ENCODE measurements at regions not wholly inside any gene's neighbourhood (a gene's known extent, or its start where the extent isn't known, plus 50 kb on each side); places are given as distances from the start of the nearest gene placed in this dataset.

- POLR2A ChIA-PET = no interaction called here
- Histone ChIP-seq H3K27me3 (ENCODE audit: insufficient read depth, low read length, poor library complexity, severe bottlenecking) (no peaks in the 10 kb centered on the region), H3K27ac (ENCODE audit: low read depth, low read length) (no peak overlapping the region), H3K36me3 (ENCODE audit: insufficient read depth, low read length) (no peaks in the 10 kb centered on the region), H3K4me1 (ENCODE audit: insufficient read depth, low read length) (no peaks in the 10 kb centered on the region), H3K9me3 (ENCODE audit: low read length) (no peaks in the 10 kb centered on the region), H3K4me3 (ENCODE audit: low read length) (no peak overlapping the region)
- CTCF ChIA-PET = no interaction called here
- no peaks in the 10 kb centered on the region for H3K4me1 Mint-ChIP-seq
- no peaks in the 10 kb centered on the region for H3K36me3 Mint-ChIP-seq
- no peaks in the 10 kb centered on the region for H3K9me3 Mint-ChIP-seq
- H3K27ac Mint-ChIP-seq = no peak overlapping the region
- H3K27me3 Mint-ChIP-seq = peaks cover 0 to 4% of the 10 kb centered on the region in 2 donors
- DNase-seq = no peak
- H3K4me3 Mint-ChIP-seq = no peak overlapping the region
Observed at GRCh38 chr2:16105669-16106281, 165.4 kb downstream of the MYCN start.

GRCh38 chr2:16104949-16105668 is 164.8 kb downstream of the MYCN start:
- H3K27me3 Mint-ChIP-seq = peaks cover 0 to 4% of the 10 kb centered on the region in 2 donors
- Histone ChIP-seq H3K9me3 (ENCODE audit: low read length) (no peaks in the 10 kb centered on the region), H3K4me1 (ENCODE audit: insufficient read depth, low read length) (no peaks in the 10 kb centered on the region), H3K27ac (ENCODE audit: low read depth, low read length) (no peak overlapping the region), H3K4me3 (ENCODE audit: low read length) (no peak overlapping the region), H3K36me3 (ENCODE audit: insufficient read depth, low read length) (no peaks in the 10 kb centered on the region), H3K27me3 (ENCODE audit: insufficient read depth, low read length, poor library complexity, severe bottlenecking) (no peaks in the 10 kb centered on the region)
- ChIA-PET POLR2A (no interaction called here), CTCF (no interaction called here)
- no peak overlapping the region for H3K27ac Mint-ChIP-seq
- no peaks in the 10 kb centered on the region for H3K9me3 Mint-ChIP-seq
- no peak overlapping the region for H3K4me3 Mint-ChIP-seq
- H3K4me1 Mint-ChIP-seq = no peaks in the 10 kb centered on the region
- no peaks in the 10 kb centered on the region for H3K36me3 Mint-ChIP-seq
- DNase-seq = no peak

- DNase-seq = no peak
- no peaks in the 10 kb centered on the region for H3K9me3 ChIP-seq (ENCODE audit: low read length)
- H3K27me3 Mint-ChIP-seq = peaks cover 0 to 4% of the 10 kb centered on the region in 2 donors
- H3K4me1 ChIP-seq (ENCODE audit: insufficient read depth, low read length) = no peaks in the 10 kb centered on the region
- no peaks in the 10 kb centered on the region for H3K27me3 ChIP-seq (ENCODE audit: insufficient read depth, low read length, poor library complexity, severe bottlenecking)
- no peak overlapping the region for H3K27ac Mint-ChIP-seq
- H3K36me3 Mint-ChIP-seq = no peaks in the 10 kb centered on the region
- H3K27ac ChIP-seq (ENCODE audit: low read depth, low read length) = no peak overlapping the region
- no peaks in the 10 kb centered on the region for H3K4me1 Mint-ChIP-seq
- no peak overlapping the region for H3K4me3 ChIP-seq (ENCODE audit: low read length)
- no peak overlapping the region for H3K4me3 Mint-ChIP-seq
- POLR2A ChIA-PET = no interaction called here
- no peaks in the 10 kb centered on the region for H3K36me3 ChIP-seq (ENCODE audit: insufficient read depth, low read length)
- no peaks in the 10 kb centered on the region for H3K9me3 Mint-ChIP-seq
- CTCF ChIA-PET = no interaction called here
Observed at GRCh38 chr2:16104315-16104948, 164.1 kb downstream of the MYCN start.

- Mint-ChIP-seq H3K9me3 (no peaks in the 10 kb centered on the region), H3K4me3 (no peak overlapping the region), H3K27ac (no peak overlapping the region), H3K4me1 (no peaks in the 10 kb centered on the region), H3K27me3 (peaks cover 0 to 4% of the 10 kb centered on the region in 2 donors), H3K36me3 (no peaks in the 10 kb centered on the region)
- ChIA-PET CTCF (no interaction called here), POLR2A (no interaction called here)
- DNase-seq = no peak
- Histone ChIP-seq H3K27ac (ENCODE audit: low read depth, low read length) (no peak overlapping the region), H3K4me1 (ENCODE audit: insufficient read depth, low read length) (no peaks in the 10 kb centered on the region), H3K27me3 (ENCODE audit: insufficient read depth, low read length, poor library complexity, severe bottlenecking) (no peaks in the 10 kb centered on the region), H3K9me3 (ENCODE audit: low read length) (no peaks in the 10 kb centered on the region), H3K36me3 (ENCODE audit: insufficient read depth, low read length) (no peaks in the 10 kb centered on the region), H3K4me3 (ENCODE audit: low read length) (no peak overlapping the region)
Observed at GRCh38 chr2:16103614-16104314, 163.4 kb downstream of the MYCN start.

GRCh38 chr2:16102976-16103380 is 162.6 kb downstream of the MYCN start:
- no peaks in the 10 kb centered on the region for H3K9me3 Mint-ChIP-seq
- H3K27me3 Mint-ChIP-seq = peaks cover 0 to 4% of the 10 kb centered on the region in 2 donors
- Histone ChIP-seq H3K36me3 (ENCODE audit: insufficient read depth, low read length) (no peaks in the 10 kb centered on the region), H3K27me3 (ENCODE audit: insufficient read depth, low read length, poor library complexity, severe bottlenecking) (no peaks in the 10 kb centered on the region), H3K4me3 (ENCODE audit: low read length) (no peak overlapping the region), H3K9me3 (ENCODE audit: low read length) (no peaks in the 10 kb centered on the region), H3K4me1 (ENCODE audit: insufficient read depth, low read length) (no peaks in the 10 kb centered on the region), H3K27ac (ENCODE audit: low read depth, low read length) (no peak overlapping the region)
- ChIA-PET POLR2A (no interaction called here), CTCF (no interaction called here)
- no peak overlapping the region for H3K27ac Mint-ChIP-seq
- no peak for DNase-seq
- H3K36me3 Mint-ChIP-seq = no peaks in the 10 kb centered on the region
- no peak overlapping the region for H3K4me3 Mint-ChIP-seq
- no peaks in the 10 kb centered on the region for H3K4me1 Mint-ChIP-seq

- Histone ChIP-seq H3K27ac (ENCODE audit: low read depth, low read length) (no peak overlapping the region), H3K4me3 (ENCODE audit: low read length) (no peak overlapping the region), H3K36me3 (ENCODE audit: insufficient read depth, low read length) (no peaks in the 10 kb centered on the region), H3K9me3 (ENCODE audit: low read length) (no peaks in the 10 kb centered on the region), H3K4me1 (ENCODE audit: insufficient read depth, low read length) (no peaks in the 10 kb centered on the region), H3K27me3 (ENCODE audit: insufficient read depth, low read length, poor library complexity, severe bottlenecking) (no peaks in the 10 kb centered on the region)
- no peak for DNase-seq
- Mint-ChIP-seq H3K27ac (no peak overlapping the region), H3K4me1 (no peaks in the 10 kb centered on the region), H3K4me3 (no peak overlapping the region), H3K36me3 (no peaks in the 10 kb centered on the region), H3K27me3 (peaks cover 0 to 4% of the 10 kb centered on the region in 2 donors), H3K9me3 (no peaks in the 10 kb centered on the region)
- ChIA-PET POLR2A (no interaction called here), CTCF (no interaction called here)
Observed at GRCh38 chr2:16102358-16102975, 162.1 kb downstream of the MYCN start.

- Mint-ChIP-seq H3K4me3 (no peak overlapping the region), H3K27ac (no peak overlapping the region), H3K9me3 (no peaks in the 10 kb centered on the region), H3K4me1 (no peaks in the 10 kb centered on the region), H3K27me3 (peaks cover 0 to 1% of the 10 kb centered on the region in 2 donors), H3K36me3 (no peaks in the 10 kb centered on the region)
- Histone ChIP-seq H3K4me1 (ENCODE audit: insufficient read depth, low read length) (no peaks in the 10 kb centered on the region), H3K36me3 (ENCODE audit: insufficient read depth, low read length) (no peaks in the 10 kb centered on the region), H3K9me3 (ENCODE audit: low read length) (no peaks in the 10 kb centered on the region), H3K4me3 (ENCODE audit: low read length) (no peak overlapping the region), H3K27ac (ENCODE audit: low read depth, low read length) (no peak overlapping the region), H3K27me3 (ENCODE audit: insufficient read depth, low read length, poor library complexity, severe bottlenecking) (no peaks in the 10 kb centered on the region)
- POLR2A ChIA-PET = no interaction called here
- DNase-seq = no peak
- CTCF ChIA-PET = no interaction called here
Observed at GRCh38 chr2:16101196-16101595, 160.8 kb downstream of the MYCN start.

GRCh38 chr2:16100006-16100405 is 159.7 kb downstream of the MYCN start:
- no peaks in the 10 kb centered on the region for H3K9me3 Mint-ChIP-seq
- Histone ChIP-seq H3K36me3 (ENCODE audit: insufficient read depth, low read length) (no peaks in the 10 kb centered on the region), H3K9me3 (ENCODE audit: low read length) (no peaks in the 10 kb centered on the region), H3K4me3 (ENCODE audit: low read length) (no peak overlapping the region), H3K27me3 (ENCODE audit: insufficient read depth, low read length, poor library complexity, severe bottlenecking) (no peaks in the 10 kb centered on the region), H3K27ac (ENCODE audit: low read depth, low read length) (no peak overlapping the region), H3K4me1 (ENCODE audit: insufficient read depth, low read length) (no peaks in the 10 kb centered on the region)
- DNase-seq = no peak
- no peak overlapping the region for H3K4me3 Mint-ChIP-seq
- CTCF ChIA-PET = no interaction called here
- POLR2A ChIA-PET = no interaction called here
- H3K4me1 Mint-ChIP-seq = no peaks in the 10 kb centered on the region
- H3K36me3 Mint-ChIP-seq = no peaks in the 10 kb centered on the region
- H3K27me3 Mint-ChIP-seq = peaks cover 0 to 1% of the 10 kb centered on the region in 2 donors
- no peak overlapping the region for H3K27ac Mint-ChIP-seq
